Uterus (tissue), 3 donors: ENCODE measurements at regions not wholly inside any gene's neighbourhood (a gene's known extent, or its start where the extent isn't known, plus 50 kb on each side); places are given as distances from the start of the nearest gene placed in this dataset.

Source experiments
- DNase-seq, 2 donors: peaks; one replicate each; pipeline ENCODE4 v3.0.0-alpha.2; 2019 to 2020
- H3K27ac ChIP-seq, 2 donors: fragments of 200-600 bp; sonication (generic); 1 replicate in 1 of 2; 2 replicates in 1 of 2; pipeline ENCODE4 v1.5.1; 2016 to 2018
- H3K27me3 ChIP-seq, 2 donors: fragments of 200-600 bp; sonication (generic); one replicate each; pipeline ENCODE4 v1.5.1; 2018 to 2019; ENCODE audit warnings: control low read depth in 1 of 2
- H3K36me3 ChIP-seq, 2 donors: fragments of 200-600 bp; sonication (generic); one replicate each; pipeline ENCODE4 v1.5.1; 2019; ENCODE audit warnings: control low read depth in 1 of 2
- H3K4me1 ChIP-seq, 2 donors: fragments of 200-600 bp; sonication (generic); one replicate each; pipeline ENCODE4 v1.5.1; 2018 to 2019; ENCODE audit warnings: control low read depth in 1 of 2
- H3K4me3 ChIP-seq, 2 donors: fragments of 200-600 bp; sonication (generic); 1 replicate in 1 of 2; 2 replicates in 1 of 2; pipeline ENCODE4 v1.5.1; 2018 to 2019; ENCODE audit warnings: mild to moderate bottlenecking in 1 of 2
- H3K9me3 ChIP-seq, 2 donors: fragments of 200-600 bp; sonication (generic); one replicate each; pipeline ENCODE4 v1.5.1; 2019; ENCODE audit warnings: control low read depth in 1 of 2
- POLR2A ChIP-seq, 2 donors: fragments of 450-650 bp; IDR thresholded peaks; one replicate each; pipeline ENCODE4 v1.6.1; 2016; ENCODE audit warnings: antibody characterized with exemption in 2 of 2, mild to moderate bottlenecking in 1 of 2, moderate library complexity in 1 of 2
- intact Hi-C: fragments of 100-400 bp; cut with DNase I; formaldehyde crosslinking; loops from one replicate; pipeline ENCODE4 v1.15.1; 2023; ENCODE audit warnings: low total_unique reads
- TF ChIP-seq, protein P1 (sequence below), 4 experiments: fragments of 200-600 bp in 2 of 4; fragments of 450-650 bp in 2 of 4; sonication (generic) in 2 of 4; IDR thresholded peaks; one replicate each; pipeline ENCODE4 v1.5.1; 2016 to 2019; ENCODE audit warnings: antibody characterized with exemption in 4 of 4, mild to moderate bottlenecking in 2 of 4, moderate library complexity in 1 of 4
- donor health status: DM: yes; HTN: yes; CAD: no.

DNA sequence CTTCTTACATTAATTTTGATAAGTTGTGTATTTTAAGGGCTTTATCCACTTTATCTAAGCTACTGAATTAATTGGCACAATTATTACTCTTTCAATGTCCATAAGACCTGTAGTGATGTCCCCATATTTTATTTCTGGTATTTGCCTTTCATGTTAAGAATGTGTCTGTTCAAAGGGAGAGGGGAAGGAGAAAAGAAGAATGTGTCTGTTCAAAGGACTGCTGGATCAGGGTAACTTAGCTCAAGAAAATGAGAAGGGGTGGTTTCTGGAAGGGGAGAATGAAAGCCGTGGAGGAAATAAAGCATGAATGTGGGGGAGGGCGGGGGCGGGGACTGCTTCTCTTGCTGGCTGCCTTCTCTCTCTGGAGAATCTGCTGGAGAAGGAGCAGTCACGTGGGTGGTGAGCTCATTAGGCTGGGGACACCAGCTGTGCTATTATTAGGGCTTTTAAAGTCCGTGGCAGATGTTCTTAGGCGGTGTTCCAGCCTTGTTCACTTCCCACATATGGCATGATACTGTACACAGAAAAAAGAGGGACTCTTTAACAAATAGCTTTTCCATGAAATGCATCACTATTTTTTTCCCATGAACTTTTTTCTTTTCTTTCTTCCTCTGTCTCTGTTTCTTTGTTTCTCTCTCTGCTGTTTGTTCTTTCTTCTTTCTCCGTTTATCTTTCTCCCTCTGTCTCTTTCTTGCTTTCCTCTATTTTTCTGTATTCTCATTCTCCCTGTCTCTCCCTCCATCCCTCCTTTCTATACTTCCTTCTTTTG, 63.7 kb upstream of the ULK4 start:
- intact Hi-C loops = no loop called here
- H3K9me3 ChIP-seq = no peaks in the 10 kb centered on the region
- peaks cover 28 to 35% of the 10 kb centered on the region in 2 donors for H3K4me1 ChIP-seq
- no peaks in the 10 kb centered on the region for H3K27me3 ChIP-seq
- peak overlapping the region; percentile 88 to 94 for H3K27ac ChIP-seq
- peak; percentile 92 to 97 for DNase-seq
- no peaks in the 10 kb centered on the region for H3K36me3 ChIP-seq
- TF ChIP-seq, protein P1, sequence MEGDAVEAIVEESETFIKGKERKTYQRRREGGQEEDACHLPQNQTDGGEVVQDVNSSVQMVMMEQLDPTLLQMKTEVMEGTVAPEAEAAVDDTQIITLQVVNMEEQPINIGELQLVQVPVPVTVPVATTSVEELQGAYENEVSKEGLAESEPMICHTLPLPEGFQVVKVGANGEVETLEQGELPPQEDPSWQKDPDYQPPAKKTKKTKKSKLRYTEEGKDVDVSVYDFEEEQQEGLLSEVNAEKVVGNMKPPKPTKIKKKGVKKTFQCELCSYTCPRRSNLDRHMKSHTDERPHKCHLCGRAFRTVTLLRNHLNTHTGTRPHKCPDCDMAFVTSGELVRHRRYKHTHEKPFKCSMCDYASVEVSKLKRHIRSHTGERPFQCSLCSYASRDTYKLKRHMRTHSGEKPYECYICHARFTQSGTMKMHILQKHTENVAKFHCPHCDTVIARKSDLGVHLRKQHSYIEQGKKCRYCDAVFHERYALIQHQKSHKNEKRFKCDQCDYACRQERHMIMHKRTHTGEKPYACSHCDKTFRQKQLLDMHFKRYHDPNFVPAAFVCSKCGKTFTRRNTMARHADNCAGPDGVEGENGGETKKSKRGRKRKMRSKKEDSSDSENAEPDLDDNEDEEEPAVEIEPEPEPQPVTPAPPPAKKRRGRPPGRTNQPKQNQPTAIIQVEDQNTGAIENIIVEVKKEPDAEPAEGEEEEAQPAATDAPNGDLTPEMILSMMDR (IDR thresholded peaks at IDR 0.05) = no peak
- TF ChIP-seq POLR2A (IDR thresholded peaks at IDR 0.05) = no peak
- no peak overlapping the region for H3K4me3 ChIP-seq

DNA sequence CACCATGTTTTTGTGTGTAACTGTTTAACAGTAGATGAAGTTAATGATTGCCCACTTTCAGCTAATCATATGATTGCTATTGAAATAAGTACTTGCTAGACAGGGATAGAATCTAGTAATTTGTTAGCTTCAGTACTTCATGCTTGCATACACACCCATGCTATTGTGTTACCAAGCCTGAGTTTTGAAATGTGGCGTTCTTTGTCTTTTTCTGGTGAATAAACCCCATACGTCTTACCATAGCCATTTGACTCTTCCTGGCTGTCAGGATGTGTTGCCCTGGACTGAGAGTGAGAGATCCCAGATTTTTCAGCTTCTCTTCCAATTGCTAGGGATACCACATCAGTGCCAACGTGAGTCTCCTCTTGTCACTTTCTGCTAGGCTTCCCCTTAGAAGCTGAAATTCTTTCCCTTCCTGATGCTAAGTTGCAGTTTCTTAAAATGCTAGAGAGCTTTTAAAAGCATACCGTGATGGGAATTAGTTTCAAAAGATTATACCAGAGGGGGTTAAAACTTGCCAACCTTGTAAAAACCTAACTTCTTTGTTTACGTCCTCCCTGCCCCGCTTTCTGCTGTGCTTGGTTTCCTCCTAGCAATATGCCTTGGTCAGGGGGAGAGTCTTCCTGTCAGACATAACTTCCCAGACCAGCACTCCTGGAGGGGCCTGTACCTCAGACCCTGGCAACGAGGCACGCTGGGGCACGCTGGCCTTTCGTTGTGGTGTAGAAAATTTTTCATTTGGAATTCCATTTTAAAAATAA, 62.9 kb upstream of the ULK4 start:
- TF ChIP-seq, protein P1 (IDR thresholded peaks at IDR 0.05) = no peak
- no peak for TF ChIP-seq POLR2A (IDR thresholded peaks at IDR 0.05)
- H3K4me1 ChIP-seq = peaks cover 28 to 35% of the 10 kb centered on the region in 2 donors
- H3K9me3 ChIP-seq = no peaks in the 10 kb centered on the region
- no peaks in the 10 kb centered on the region for H3K27me3 ChIP-seq
- DNase-seq = no peak
- no peaks in the 10 kb centered on the region for H3K36me3 ChIP-seq
- peak overlapping the region; percentile 88 to 94 for H3K27ac ChIP-seq
- intact Hi-C loops = no loop called here
- no peak overlapping the region for H3K4me3 ChIP-seq

DNA sequence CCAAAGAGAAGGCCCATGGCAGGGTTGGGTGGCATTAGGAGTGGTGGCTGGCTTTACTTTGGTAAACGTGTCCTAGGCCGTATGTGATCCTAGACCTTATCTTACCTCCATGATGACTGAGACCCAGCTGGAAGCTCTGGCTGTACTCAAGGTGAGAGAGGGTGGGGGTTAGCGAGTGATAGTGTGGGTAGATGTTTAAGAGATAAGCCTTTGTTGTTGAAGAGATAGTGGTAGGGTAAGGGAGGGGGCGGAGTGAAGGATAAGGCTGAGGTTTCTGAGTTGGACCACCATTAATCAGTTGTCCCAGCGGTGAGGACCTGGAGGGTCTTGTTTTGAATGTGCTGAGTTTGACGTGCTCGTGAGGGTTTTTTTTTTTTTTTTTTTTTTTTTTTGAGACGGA, 61.5 kb upstream of the ULK4 start:
- DNase-seq = no peak
- TF ChIP-seq, protein P1 (IDR thresholded peaks at IDR 0.05) = no peak
- no peak for TF ChIP-seq POLR2A (IDR thresholded peaks at IDR 0.05)
- no peaks in the 10 kb centered on the region for H3K36me3 ChIP-seq
- H3K4me1 ChIP-seq = peaks cover 28 to 35% of the 10 kb centered on the region in 2 donors
- H3K27me3 ChIP-seq = no peaks in the 10 kb centered on the region
- intact Hi-C loops = no loop called here
- H3K9me3 ChIP-seq = no peaks in the 10 kb centered on the region
- peak overlapping the region; percentile 7 to 94 for H3K27ac ChIP-seq
- H3K4me3 ChIP-seq = no peak overlapping the region

DNA sequence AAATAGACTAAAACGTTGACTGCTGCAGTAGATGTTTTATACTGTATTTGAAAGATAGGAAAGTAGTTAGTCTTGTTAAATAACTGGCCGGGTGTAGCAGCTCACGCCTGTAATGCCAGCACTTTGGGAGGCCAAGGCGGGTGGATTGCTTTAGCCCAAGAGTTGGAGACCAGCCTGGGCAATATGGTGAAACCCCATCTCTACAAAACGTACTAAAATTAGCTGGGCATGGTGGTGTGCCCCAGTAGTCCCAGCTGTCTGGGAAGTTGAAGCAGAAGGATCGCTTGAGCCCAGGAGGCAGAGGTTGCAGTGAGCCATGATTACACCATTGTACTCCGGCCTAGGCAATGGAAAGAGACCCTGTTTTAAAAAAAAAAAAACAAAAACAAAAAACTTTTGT, 60.5 kb upstream of the ULK4 start:
- Histone ChIP-seq H3K9me3 (no peaks in the 10 kb centered on the region), H3K27ac (peak overlapping the region; percentile 66 to 82), H3K4me1 (peaks cover 28 to 35% of the 10 kb centered on the region in 2 donors), H3K27me3 (no peaks in the 10 kb centered on the region), H3K36me3 (no peaks in the 10 kb centered on the region), H3K4me3 (no peak overlapping the region)
- DNase-seq = no peak
- TF ChIP-seq, protein P1 (IDR thresholded peaks at IDR 0.05) = no peak
- TF ChIP-seq POLR2A (IDR thresholded peaks at IDR 0.05) = no peak
- intact Hi-C loops = no loop called here
